Parathyroid adenoma (tissue), 2 donors: ENCODE measurements at regions not wholly inside any gene's neighbourhood (a gene's known extent, or its start where the extent isn't known, plus 50 kb on each side); places are given as distances from the start of the nearest gene placed in this dataset.

Experiments used
- H2AFZ ChIP-seq: fragments of 300-600 bp; sonication (generic); one replicate; pipeline ENCODE4 v1.7.0; 2017; ENCODE audit warnings: antibody characterized with exemption, mild to moderate bottlenecking
- H3K27ac ChIP-seq: fragments of 300-600 bp; sonication (generic); one replicate; pipeline ENCODE4 v1.7.0; 2017
- H3K27me3 ChIP-seq: fragments of 300-600 bp; sonication (generic); one replicate; pipeline ENCODE4 v1.7.0; 2017; ENCODE audit warnings: low read length; ENCODE audit not compliant: control insufficient read depth, insufficient read depth
- H3K36me3 ChIP-seq: fragments of 300-600 bp; sonication (generic); one replicate; pipeline ENCODE4 v1.7.0; 2017; ENCODE audit warnings: low read length; ENCODE audit not compliant: control insufficient read depth, insufficient read depth
- H3K4me1 ChIP-seq: fragments of 300-600 bp; sonication (generic); one replicate; pipeline ENCODE4 v1.7.0; 2017; ENCODE audit warnings: control low read depth
- H3K4me2 ChIP-seq: fragments of 300-600 bp; sonication (generic); one replicate; pipeline ENCODE4 v1.7.0; 2017; ENCODE audit warnings: low read length
- H3K4me3 ChIP-seq: fragments of 300-600 bp; sonication (generic); one replicate; pipeline ENCODE4 v1.7.0; 2017; ENCODE audit warnings: low read depth, low read length
- H3K79me2 ChIP-seq: fragments of 300-600 bp; sonication (generic); one replicate; pipeline ENCODE4 v1.7.0; 2017; ENCODE audit warnings: control low read depth
- H3K9ac ChIP-seq: fragments of 300-600 bp; sonication (generic); one replicate; pipeline ENCODE4 v1.7.0; 2017; ENCODE audit warnings: mild to moderate bottlenecking
- H3K9me3 ChIP-seq: fragments of 300-600 bp; sonication (generic); one replicate; pipeline ENCODE4 v1.7.0; 2017; ENCODE audit warnings: low read length; ENCODE audit not compliant: control insufficient read depth
- CTCF ChIP-seq: fragments of 300-600 bp; sonication (generic); IDR thresholded peaks from one replicate; pipeline ENCODE4 v1.7.0; 2017; ENCODE audit warnings: antibody characterized with exemption, mild to moderate bottlenecking
- donor health status: primary hyperparathyroidism.

GRCh38 chr1:182129398-182129797 is 67.9 kb upstream of the ZNF648 start:
- H3K79me2 ChIP-seq, result no peaks in the 10 kb centered on the region
- no peaks in the 10 kb centered on the region for H3K27me3 ChIP-seq
- H3K27ac ChIP-seq, result no peak overlapping the region
- H3K36me3 ChIP-seq, result no peaks in the 10 kb centered on the region
- H3K4me2 ChIP-seq, result no peak overlapping the region
- H3K9me3 ChIP-seq, result no peaks in the 10 kb centered on the region
- no peak overlapping the region for H2AFZ ChIP-seq
- H3K4me1 ChIP-seq, result no peaks in the 10 kb centered on the region
- no peak overlapping the region for H3K9ac ChIP-seq
- no peak for TF ChIP-seq CTCF
- H3K4me3 ChIP-seq, result no peak overlapping the region

- Histone ChIP-seq H3K9ac (no peak overlapping the region), H3K27ac (no peak overlapping the region), H3K9me3 (no peaks in the 10 kb centered on the region), H3K4me3 (no peak overlapping the region), H3K36me3 (no peaks in the 10 kb centered on the region), H3K27me3 (no peaks in the 10 kb centered on the region), H2AFZ (no peak overlapping the region), H3K4me1 (no peaks in the 10 kb centered on the region), H3K79me2 (no peaks in the 10 kb centered on the region), H3K4me2 (no peak overlapping the region)
- TF ChIP-seq CTCF, result no peak
Measured at GRCh38 chr1:182128502-182128901, 67.0 kb upstream of the ZNF648 start.

GRCh38 chr1:182127656-182128055 is 66.1 kb upstream of the ZNF648 start:
- Histone ChIP-seq H3K4me2 (no peak overlapping the region), H3K4me1 (no peaks in the 10 kb centered on the region), H3K27me3 (no peaks in the 10 kb centered on the region), H2AFZ (no peak overlapping the region), H3K9me3 (no peaks in the 10 kb centered on the region), H3K9ac (no peak overlapping the region), H3K36me3 (no peaks in the 10 kb centered on the region), H3K27ac (no peak overlapping the region), H3K79me2 (no peaks in the 10 kb centered on the region), H3K4me3 (no peak overlapping the region)
- TF ChIP-seq CTCF, result no peak

GRCh38 chr1:182126272-182126800 is 64.8 kb upstream of the ZNF648 start:
- TF ChIP-seq CTCF, result no peak
- H2AFZ ChIP-seq, result no peak overlapping the region
- no peak overlapping the region for H3K4me3 ChIP-seq
- H3K27me3 ChIP-seq, result no peaks in the 10 kb centered on the region
- H3K4me1 ChIP-seq, result no peaks in the 10 kb centered on the region
- H3K9ac ChIP-seq, result no peak overlapping the region
- no peaks in the 10 kb centered on the region for H3K9me3 ChIP-seq
- no peaks in the 10 kb centered on the region for H3K36me3 ChIP-seq
- H3K27ac ChIP-seq, result no peak overlapping the region
- H3K79me2 ChIP-seq, result no peaks in the 10 kb centered on the region
- no peak overlapping the region for H3K4me2 ChIP-seq

GRCh38 chr1:182122913-182123260 is 61.4 kb upstream of the ZNF648 start:
- Histone ChIP-seq H3K4me2 (no peak overlapping the region), H2AFZ (no peak overlapping the region), H3K79me2 (no peaks in the 10 kb centered on the region), H3K27ac (no peak overlapping the region), H3K9me3 (no peaks in the 10 kb centered on the region), H3K4me1 (peaks cover 2% of the 10 kb centered on the region), H3K4me3 (no peak overlapping the region), H3K36me3 (no peaks in the 10 kb centered on the region), H3K27me3 (no peaks in the 10 kb centered on the region), H3K9ac (no peak overlapping the region)
- TF ChIP-seq CTCF, result no peak
